ENCODE measurements at regions not wholly inside any gene's neighbourhood (a gene's known extent, or its start where the extent isn't known, plus 50 kb on each side); places are given as distances from the start of the nearest gene placed in this dataset.

GRCh38 chr16:35295856-35296255 lies 1836.4 kb downstream of the TP53TG3F start:
- no peak for DNase-seq (ENCODE audit: low read depth)

- no peak for DNase-seq (ENCODE audit: low read depth)
Observed at GRCh38 chr16:35296962-35297653, 1837.7 kb downstream of the TP53TG3F start.

GRCh38 chr16:35298460-35299243 lies 1839.2 kb downstream of the TP53TG3F start:
- DNase-seq (ENCODE audit: low read depth) = no peak

GRCh38 chr16:35302859-35303258 lies 1843.4 kb downstream of the TP53TG3F start:
- no peak for DNase-seq (ENCODE audit: low read depth)

GRCh38 chr16:35305476-35305875 lies 1846.1 kb downstream of the TP53TG3F start:
- DNase-seq (ENCODE audit: low read depth) = no peak

GRCh38 chr16:35306915-35307314 lies 1847.5 kb downstream of the TP53TG3F start:
- no peak for DNase-seq (ENCODE audit: low read depth)

GRCh38 chr16:35308674-35309073 lies 1849.3 kb downstream of the TP53TG3F start:
- no peak for DNase-seq (ENCODE audit: low read depth)

GRCh38 chr16:35310999-35311398 lies 1851.6 kb downstream of the TP53TG3F start:
- DNase-seq (ENCODE audit: low read depth) = no peak

- DNase-seq (ENCODE audit: low read depth) = no peak
Observed at GRCh38 chr16:35311475-35311874, 1852.1 kb downstream of the TP53TG3F start.

- DNase-seq (ENCODE audit: low read depth) = no peak
Observed at GRCh38 chr16:35314298-35314697, 1854.9 kb downstream of the TP53TG3F start.

- DNase-seq (ENCODE audit: low read depth) = no peak
Observed at GRCh38 chr16:35319536-35320192, 1860.3 kb downstream of the TP53TG3F start.

GRCh38 chr16:35325936-35326335 lies 1866.5 kb downstream of the TP53TG3F start:
- DNase-seq (ENCODE audit: low read depth) = no peak

GRCh38 chr16:35339337-35339736 lies 1879.9 kb downstream of the TP53TG3F start:
- no peak for DNase-seq (ENCODE audit: low read depth)

GRCh38 chr16:35342012-35342411 lies 1882.6 kb downstream of the TP53TG3F start:
- no peak for DNase-seq (ENCODE audit: low read depth)

GRCh38 chr16:35344012-35344762 lies 1884.8 kb downstream of the TP53TG3F start:
- DNase-seq (ENCODE audit: low read depth) = no peak

- DNase-seq (ENCODE audit: low read depth) = no peak
Observed at GRCh38 chr16:35352431-35352830, 1893.0 kb downstream of the TP53TG3F start.

GRCh38 chr16:35363510-35363909 lies 1904.1 kb downstream of the TP53TG3F start:
- DNase-seq (ENCODE audit: low read depth) = no peak

- DNase-seq (ENCODE audit: low read depth) = no peak
Observed at GRCh38 chr16:35364263-35364662, 1904.9 kb downstream of the TP53TG3F start.

GRCh38 chr16:35365675-35366074 lies 1906.3 kb downstream of the TP53TG3F start:
- no peak for DNase-seq (ENCODE audit: low read depth)

- DNase-seq (ENCODE audit: low read depth) = no peak
Observed at GRCh38 chr16:35370617-35371016, 1911.2 kb downstream of the TP53TG3F start.

GRCh38 chr16:35377142-35377541 lies 1917.7 kb downstream of the TP53TG3F start:
- DNase-seq (ENCODE audit: low read depth) = no peak

GRCh38 chr16:35386619-35387018 lies 1927.2 kb downstream of the TP53TG3F start:
- DNase-seq (ENCODE audit: low read depth) = no peak
